Nephron (organoid): ENCODE measurements at regions not wholly inside any gene's neighbourhood (a gene's known extent, or its start where the extent isn't known, plus 50 kb on each side); places are given as distances from the start of the nearest gene placed in this dataset.

Experiments
- H3K27ac Mint-ChIP-seq, 3 experiments: 2 replicates each; pipeline ENCODE4 v1.8.0; 2020; ENCODE audit warnings: mixed read lengths in 3 of 3, mild to moderate bottlenecking in 2 of 3, moderate library complexity in 1 of 3
- H3K27me3 Mint-ChIP-seq: 2 replicates; pipeline ENCODE4 v1.8.0; 2021; ENCODE audit warnings: low read depth, mild to moderate bottlenecking, moderate library complexity, mixed read lengths
- H3K36me3 Mint-ChIP-seq: 2 replicates; pipeline ENCODE4 v1.8.0; 2020; ENCODE audit warnings: low read depth, mixed read lengths
- H3K4me1 Mint-ChIP-seq: 2 replicates; pipeline ENCODE4 v1.8.0; 2020; ENCODE audit warnings: mixed read lengths
- H3K4me3 Mint-ChIP-seq, 3 experiments: 2 replicates each; pipeline ENCODE4 v1.8.0; 2020; ENCODE audit warnings: mild to moderate bottlenecking in 3 of 3, mixed read lengths in 3 of 3, moderate library complexity in 2 of 3
- H3K9me3 Mint-ChIP-seq: 2 replicates; pipeline ENCODE4 v1.8.0; 2020; ENCODE audit warnings: mixed read lengths
- TF ChIP-seq, protein P1 (sequence below), 3 experiments: fragments of 200-600 bp; sonication (generic); IDR thresholded peaks; one replicate each; pipeline ENCODE4 v1.5.0; 2021; ENCODE audit warnings: antibody characterized with exemption in 3 of 3; ENCODE audit not compliant: unreplicated experiment in 3 of 3

DNA sequence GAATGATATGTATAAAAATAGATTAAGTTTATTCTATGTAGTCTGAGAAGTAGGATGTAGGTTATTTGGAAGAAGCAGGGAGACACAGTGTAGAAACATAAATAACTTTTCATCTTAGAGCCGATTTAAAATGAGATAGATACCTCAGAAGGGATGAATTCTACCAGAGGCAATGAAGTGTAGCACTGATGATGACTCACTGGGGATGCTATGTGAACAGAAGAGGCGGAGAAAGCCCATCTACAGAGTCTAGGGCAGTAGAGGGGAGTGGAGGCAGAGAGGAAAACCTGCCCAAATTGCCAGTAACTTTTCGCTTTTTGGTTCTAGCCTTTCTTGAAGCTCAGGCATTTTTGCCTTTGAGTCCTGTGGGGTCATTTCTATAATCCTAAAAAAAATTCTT, 451.8 kb downstream of the ATP23 start:
- Mint-ChIP-seq H3K36me3 (no peaks in the 10 kb centered on the region), H3K4me1 (no peaks in the 10 kb centered on the region), H3K4me3 (no peak overlapping the region), H3K9me3 (no peaks in the 10 kb centered on the region), H3K27me3 (no peaks in the 10 kb centered on the region), H3K27ac (no peak overlapping the region)
- TF ChIP-seq, protein P1, sequence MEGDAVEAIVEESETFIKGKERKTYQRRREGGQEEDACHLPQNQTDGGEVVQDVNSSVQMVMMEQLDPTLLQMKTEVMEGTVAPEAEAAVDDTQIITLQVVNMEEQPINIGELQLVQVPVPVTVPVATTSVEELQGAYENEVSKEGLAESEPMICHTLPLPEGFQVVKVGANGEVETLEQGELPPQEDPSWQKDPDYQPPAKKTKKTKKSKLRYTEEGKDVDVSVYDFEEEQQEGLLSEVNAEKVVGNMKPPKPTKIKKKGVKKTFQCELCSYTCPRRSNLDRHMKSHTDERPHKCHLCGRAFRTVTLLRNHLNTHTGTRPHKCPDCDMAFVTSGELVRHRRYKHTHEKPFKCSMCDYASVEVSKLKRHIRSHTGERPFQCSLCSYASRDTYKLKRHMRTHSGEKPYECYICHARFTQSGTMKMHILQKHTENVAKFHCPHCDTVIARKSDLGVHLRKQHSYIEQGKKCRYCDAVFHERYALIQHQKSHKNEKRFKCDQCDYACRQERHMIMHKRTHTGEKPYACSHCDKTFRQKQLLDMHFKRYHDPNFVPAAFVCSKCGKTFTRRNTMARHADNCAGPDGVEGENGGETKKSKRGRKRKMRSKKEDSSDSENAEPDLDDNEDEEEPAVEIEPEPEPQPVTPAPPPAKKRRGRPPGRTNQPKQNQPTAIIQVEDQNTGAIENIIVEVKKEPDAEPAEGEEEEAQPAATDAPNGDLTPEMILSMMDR (IDR thresholded peaks at IDR 0.05; ENCODE audit: unreplicated experiment in 3 of 3): no peak

DNA sequence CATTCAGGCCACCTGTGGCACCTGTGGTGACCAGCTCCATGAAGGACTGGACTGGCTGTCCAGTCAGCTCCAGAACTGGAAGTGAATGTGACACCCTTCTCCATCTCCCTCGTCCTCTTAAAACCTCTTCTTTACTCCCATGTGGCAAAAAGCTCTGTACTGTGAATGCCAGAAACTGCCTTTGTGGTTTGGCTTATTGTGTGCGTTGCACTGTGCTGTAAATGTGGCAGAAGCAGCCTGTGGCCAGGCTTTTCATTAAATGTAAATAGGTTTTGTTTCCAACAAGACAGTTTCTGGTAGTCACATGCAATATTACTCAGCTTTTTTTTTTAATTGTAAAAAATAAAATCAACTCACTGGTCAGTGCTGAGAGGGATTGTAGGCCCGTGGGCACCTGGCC, 453.7 kb downstream of the ATP23 start:
- Mint-ChIP-seq H3K4me3 (no peak overlapping the region), H3K27me3 (no peaks in the 10 kb centered on the region), H3K4me1 (no peaks in the 10 kb centered on the region), H3K9me3 (peaks cover 9% of the 10 kb centered on the region), H3K36me3 (no peaks in the 10 kb centered on the region), H3K27ac (no peak overlapping the region)
- TF ChIP-seq, protein P1 (IDR thresholded peaks at IDR 0.05; ENCODE audit: unreplicated experiment in 3 of 3): no peak

DNA sequence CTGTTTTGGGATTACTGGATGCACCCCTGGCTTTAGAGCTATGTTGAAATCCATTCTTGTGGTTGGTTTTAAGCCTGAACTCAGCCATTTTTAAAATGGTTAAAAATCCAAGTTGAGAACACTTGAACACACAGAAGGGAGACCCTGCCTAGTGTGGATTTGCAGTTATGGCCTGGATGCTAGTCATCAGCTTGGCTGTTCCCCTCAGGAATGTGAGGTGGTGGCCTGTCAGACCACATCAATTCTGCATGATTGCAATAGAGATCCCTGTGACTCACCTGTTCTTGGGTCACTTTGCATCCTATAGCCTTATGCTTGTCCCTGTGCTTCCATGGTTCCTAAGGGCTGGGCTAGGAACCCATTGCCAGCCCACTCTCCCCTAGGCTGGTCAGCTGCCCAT, 454.1 kb downstream of the ATP23 start:
- Mint-ChIP-seq H3K4me1 (no peaks in the 10 kb centered on the region), H3K27ac (no peak overlapping the region), H3K27me3 (no peaks in the 10 kb centered on the region), H3K9me3 (peaks cover 11% of the 10 kb centered on the region), H3K4me3 (no peak overlapping the region), H3K36me3 (no peaks in the 10 kb centered on the region)
- TF ChIP-seq, protein P1 (IDR thresholded peaks at IDR 0.05; ENCODE audit: unreplicated experiment in 3 of 3): no peak

DNA sequence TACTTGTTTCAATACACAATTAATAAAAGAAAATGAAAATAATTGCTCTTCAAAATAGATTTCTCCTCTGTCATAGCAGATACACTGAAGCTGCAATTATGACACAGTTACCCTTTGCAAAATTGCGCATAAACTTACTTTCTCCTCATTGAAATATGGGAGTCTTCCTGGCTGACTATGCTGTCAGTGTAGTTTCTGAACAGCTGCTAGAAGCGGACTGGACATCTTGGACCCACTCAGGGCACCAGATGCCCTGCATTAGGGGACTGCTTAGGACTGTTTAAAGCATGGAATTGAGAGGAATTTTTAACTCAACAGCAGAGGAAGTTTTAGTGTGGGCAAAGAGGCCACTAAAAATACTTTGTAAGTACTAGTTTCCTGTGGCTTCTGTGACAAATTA, 454.9 kb downstream of the ATP23 start:
- peaks cover 11% of the 10 kb centered on the region for H3K9me3 Mint-ChIP-seq

DNA sequence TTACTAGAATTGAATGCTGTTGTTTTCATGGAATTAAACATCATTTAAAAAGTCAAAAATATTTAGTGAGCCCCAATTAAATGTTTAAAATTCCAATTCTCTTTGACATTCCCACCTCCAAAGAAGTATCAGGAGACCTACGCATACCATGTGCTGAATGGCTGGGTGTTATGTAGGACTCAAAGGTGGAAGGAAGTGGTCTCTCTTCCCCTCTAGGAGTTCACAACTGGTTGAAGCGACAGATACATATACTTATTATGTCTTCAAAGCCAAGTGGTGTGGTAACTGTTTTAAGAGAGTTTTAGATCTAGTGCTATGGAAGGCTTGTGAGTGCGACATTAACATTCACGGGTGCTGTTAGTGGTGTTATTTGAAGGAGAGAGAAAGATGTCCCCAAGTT, 464.0 kb downstream of the ATP23 start:
- TF ChIP-seq, protein P1 (IDR thresholded peaks at IDR 0.05; ENCODE audit: unreplicated experiment in 3 of 3): no peak
- Mint-ChIP-seq H3K36me3 (no peaks in the 10 kb centered on the region), H3K9me3 (peaks cover 4% of the 10 kb centered on the region), H3K4me3 (no peak overlapping the region), H3K4me1 (no peaks in the 10 kb centered on the region), H3K27ac (no peak overlapping the region), H3K27me3 (no peaks in the 10 kb centered on the region)

More for the DNA sequence above, 454.9 kb downstream of the ATP23 start:
- TF ChIP-seq, protein P1 (IDR thresholded peaks at IDR 0.05; ENCODE audit: unreplicated experiment in 3 of 3): no peak
- Mint-ChIP-seq H3K27me3 (no peaks in the 10 kb centered on the region), H3K27ac (no peak overlapping the region), H3K36me3 (no peaks in the 10 kb centered on the region), H3K4me1 (no peaks in the 10 kb centered on the region), H3K4me3 (no peak overlapping the region)

DNA sequence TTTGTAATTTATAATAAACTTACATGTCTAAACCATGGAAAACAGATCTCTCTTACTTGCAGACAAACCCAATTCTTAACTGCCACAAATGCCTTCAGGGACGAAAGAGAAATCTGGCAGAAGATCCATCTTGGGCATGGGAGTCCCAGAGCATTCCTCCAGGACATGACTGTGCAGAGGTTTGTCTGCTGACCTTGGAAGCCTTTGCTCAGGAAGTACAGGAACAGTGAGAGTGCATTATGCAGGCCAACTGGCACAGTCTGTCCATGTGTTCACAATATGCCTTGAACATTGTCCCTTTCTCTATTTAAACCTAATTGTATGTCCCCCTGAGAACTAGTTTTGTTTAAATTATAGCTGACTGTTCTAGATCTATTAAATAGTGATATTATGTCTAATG, 467.1 kb downstream of the ATP23 start:
- Mint-ChIP-seq H3K27me3 (no peaks in the 10 kb centered on the region), H3K27ac (no peak overlapping the region), H3K4me3 (no peak overlapping the region), H3K4me1 (peaks cover 4% of the 10 kb centered on the region), H3K9me3 (no peaks in the 10 kb centered on the region), H3K36me3 (no peaks in the 10 kb centered on the region)
- TF ChIP-seq, protein P1 (IDR thresholded peaks at IDR 0.05; ENCODE audit: unreplicated experiment in 3 of 3): no peak
